Thoracic aorta (tissue), 2 donors: ENCODE measurements at regions not wholly inside any gene's neighbourhood (a gene's known extent, or its start where the extent isn't known, plus 50 kb on each side); places are given as distances from the start of the nearest gene placed in this dataset.

ENCODE experiments used
- ATAC-seq: fragments of 150-250 bp; one replicate; pipeline ENCODE4 v1.8.0; 2017; ENCODE audit warnings: low read depth; ENCODE audit not compliant: insufficient number of reproducible peaks, low FRiP score
- DNase-seq: peaks from one replicate; pipeline ENCODE4 v3.0.0-alpha.2; 2020; ENCODE audit warnings: low spot score
- H3K27ac ChIP-seq, 2 donors: fragments of 200-600 bp; sonication (generic); 1 replicate in 1 of 2; 2 replicates in 1 of 2; pipeline ENCODE4 v1.5.1; 2016; ENCODE audit warnings: mild to moderate bottlenecking in 2 of 2, moderate library complexity in 2 of 2
- H3K27me3 ChIP-seq: fragments of 200-600 bp; sonication (generic); replicated peaks from 2 replicates; pipeline ENCODE4 v1.6.0; 2016; ENCODE audit warnings: mild to moderate bottlenecking; ENCODE audit not compliant: insufficient read depth
- H3K36me3 ChIP-seq: fragments of 200-600 bp; sonication (generic); one replicate; pipeline ENCODE4 v1.5.1; 2016
- H3K4me1 ChIP-seq, 2 donors: fragments of 200-600 bp; sonication (generic); 1 replicate in 1 of 2; 2 replicates in 1 of 2; pipeline versions ENCODE4 v1.5.1 to v1.6.0; 2016; ENCODE audit warnings: low read depth in 2 of 2, mild to moderate bottlenecking in 1 of 2; ENCODE audit not compliant: control insufficient read depth in 1 of 2
- H3K4me3 ChIP-seq: fragments of 200-600 bp; sonication (generic); 2 replicates; pipeline ENCODE4 v1.5.1; 2016; ENCODE audit warnings: mild to moderate bottlenecking
- H3K9me3 ChIP-seq: fragments of 200-600 bp; sonication (generic); 2 replicates; pipeline ENCODE4 v1.5.1; 2016
- CTCF ChIP-seq: fragments of 200-600 bp; sonication (generic); IDR thresholded peaks from one replicate; pipeline ENCODE4 v1.5.1; 2019; ENCODE audit warnings: antibody characterized with exemption

- DNase-seq: no peak
- Histone ChIP-seq H3K4me3 (no peak overlapping the region), H3K27ac (no peak overlapping the region), H3K4me1 (no peaks in the 10 kb centered on the region), H3K36me3 (no peaks in the 10 kb centered on the region), H3K27me3 (no peaks in the 10 kb centered on the region), H3K9me3 (no peaks in the 10 kb centered on the region)
- TF ChIP-seq CTCF: no peak
- ATAC-seq: no peak
Observed at GRCh38 chr2:228312172-228312571, 130.7 kb upstream of the SPHKAP start.

DNA sequence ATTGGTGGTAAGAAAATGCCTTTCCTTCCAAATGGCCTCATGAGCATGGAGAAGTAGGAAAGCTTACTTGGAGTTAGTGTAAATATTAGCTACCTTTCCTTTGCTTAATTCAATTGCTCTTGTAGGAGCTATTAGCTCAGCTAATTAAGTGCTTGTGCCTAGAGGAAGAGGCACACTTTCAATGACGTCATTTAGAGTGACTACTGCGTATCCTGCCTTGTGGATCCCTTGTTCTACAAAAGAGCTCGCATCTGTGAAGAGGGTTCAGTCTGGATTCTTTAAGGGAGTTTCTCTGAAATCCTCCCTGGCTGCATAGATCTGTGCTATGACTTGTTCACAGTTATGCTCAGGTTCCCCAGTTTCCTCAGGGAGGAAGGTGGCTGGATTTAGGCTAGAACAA lies 122.5 kb upstream of the SPHKAP start:
- Histone ChIP-seq H3K27ac (no peak overlapping the region), H3K27me3 (no peaks in the 10 kb centered on the region), H3K4me3 (no peak overlapping the region), H3K36me3 (no peaks in the 10 kb centered on the region), H3K4me1 (no peaks in the 10 kb centered on the region), H3K9me3 (no peaks in the 10 kb centered on the region)
- no peak for TF ChIP-seq CTCF
- DNase-seq (no peak), ATAC-seq (no peak)

- no peaks in the 10 kb centered on the region for H3K4me1 ChIP-seq
- TF ChIP-seq CTCF: no peak
Observed at GRCh38 chr2:228283491-228284171, 102.1 kb upstream of the SPHKAP start.

DNA sequence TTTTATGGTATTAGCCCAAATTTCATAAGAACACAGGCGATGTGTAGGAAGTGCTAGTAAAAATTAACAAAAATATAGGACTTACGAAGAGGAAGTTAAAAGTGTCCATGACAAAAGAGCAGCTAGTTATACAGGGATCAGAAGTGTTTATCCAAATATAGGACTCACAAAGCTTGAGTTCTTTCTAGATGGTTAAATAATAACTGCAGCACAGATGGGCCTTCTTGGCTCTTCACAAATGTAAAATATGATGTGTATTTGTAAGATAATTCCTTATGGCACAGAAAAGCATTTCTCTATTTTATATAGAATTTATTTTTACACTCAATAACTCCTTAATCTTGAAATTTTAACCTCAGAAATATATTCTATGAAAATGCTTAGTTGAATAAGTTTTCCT lies 100.9 kb upstream of the SPHKAP start:
- no peaks in the 10 kb centered on the region for H3K4me1 ChIP-seq
- H3K27ac ChIP-seq: no peak overlapping the region
- H3K36me3 ChIP-seq: no peaks in the 10 kb centered on the region
- DNase-seq (no peak), ATAC-seq (no peak)
- no peak overlapping the region for H3K4me3 ChIP-seq
- no peaks in the 10 kb centered on the region for H3K27me3 ChIP-seq
- no peak for TF ChIP-seq CTCF
- H3K9me3 ChIP-seq: no peaks in the 10 kb centered on the region

More at GRCh38 chr2:228283491-228284171, 102.1 kb upstream of the SPHKAP start:
- no peak for ATAC-seq
- Histone ChIP-seq H3K9me3 (no peaks in the 10 kb centered on the region), H3K36me3 (no peaks in the 10 kb centered on the region), H3K27me3 (no peaks in the 10 kb centered on the region), H3K4me3 (no peak overlapping the region), H3K27ac (no peak overlapping the region)
- no peak for DNase-seq

- ATAC-seq: no peak
- no peak for DNase-seq
- H3K4me3 ChIP-seq: no peak overlapping the region
- no peaks in the 10 kb centered on the region for H3K9me3 ChIP-seq
- no peaks in the 10 kb centered on the region for H3K4me1 ChIP-seq
- TF ChIP-seq CTCF: no peak
- no peaks in the 10 kb centered on the region for H3K27me3 ChIP-seq
- no peak overlapping the region for H3K27ac ChIP-seq
- no peaks in the 10 kb centered on the region for H3K36me3 ChIP-seq
Observed at GRCh38 chr2:228273159-228273558, 91.7 kb upstream of the SPHKAP start.
